DND-41 (cell line): ENCODE measurements at regions not wholly inside any gene's neighbourhood (a gene's known extent, or its start where the extent isn't known, plus 50 kb on each side); places are given as distances from the start of the nearest gene placed in this dataset.

ENCODE experiments used
- ATAC-seq: fragments of 200-7000 bp; cut with Tn5 transposase; 3 replicates; pipeline ENCODE4 v1.9.1; 2021; ENCODE audit warnings: low read depth; ENCODE audit not compliant: insufficient read depth
- DNase-seq: peaks from one replicate; pipeline ENCODE4 v3.0.0-alpha.2; 2020
- H2AFZ ChIP-seq: 2 replicates; pipeline ENCODE4 v1.6.0; 2012; ENCODE audit warnings: low read depth, low read length
- H3K27ac ChIP-seq: 2 replicates; pipeline ENCODE4 v1.5.1; 2012; ENCODE audit warnings: low read length, inconsistent platforms
- H3K27me3 ChIP-seq: fragments of 200-600 bp; sonication (generic); 2 replicates; pipeline ENCODE4 v1.6.0; 2012; ENCODE audit warnings: low read length, mild to moderate bottlenecking, inconsistent platforms; ENCODE audit not compliant: insufficient read depth, poor library complexity
- H3K36me3 ChIP-seq: 2 replicates; pipeline ENCODE4 v1.5.1; 2012; ENCODE audit warnings: low read length, inconsistent platforms; ENCODE audit not compliant: insufficient read depth
- H3K4me1 ChIP-seq: 2 replicates; pipeline ENCODE4 v1.5.1; 2012; ENCODE audit warnings: mild to moderate bottlenecking, low read length; ENCODE audit not compliant: insufficient read depth
- H3K4me2 ChIP-seq: 2 replicates; pipeline ENCODE4 v1.6.0; 2012; ENCODE audit warnings: mild to moderate bottlenecking, moderate library complexity, low read length, inconsistent platforms; ENCODE audit not compliant: insufficient read depth
- H3K4me3 ChIP-seq, 2 experiments: fragments of 200-600 bp in 1 of 2; shearing (Covaris generic) in 1 of 2; 2 replicates each; pipeline ENCODE4 v1.5.1; 2012 to 2016; ENCODE audit warnings: inconsistent platforms in 2 of 2, low read length in 2 of 2, mild to moderate bottlenecking in 2 of 2, low read depth in 1 of 2, moderate library complexity in 1 of 2
- H3K79me2 ChIP-seq: 2 replicates; pipeline ENCODE4 v1.6.0; 2012; ENCODE audit warnings: low read length, inconsistent platforms; ENCODE audit not compliant: insufficient read depth
- H3K9ac ChIP-seq: 2 replicates; pipeline ENCODE4 v1.6.0; 2012; ENCODE audit warnings: low read depth, mild to moderate bottlenecking, inconsistent platforms, low read length, moderate library complexity
- H3K9me3 ChIP-seq: 2 replicates; pipeline ENCODE4 v1.5.1; 2012; ENCODE audit warnings: low read length, moderate library complexity, mild to moderate bottlenecking, inconsistent platforms; ENCODE audit not compliant: insufficient read depth, severe bottlenecking
- H4K20me1 ChIP-seq: 2 replicates; pipeline ENCODE4 v1.6.0; 2012; ENCODE audit warnings: low read length; ENCODE audit not compliant: insufficient read depth
- EZH2 ChIP-seq: IDR thresholded peaks from 3 replicates; pipeline ENCODE4 v1.6.1; 2012; ENCODE audit warnings: borderline replicate concordance, low read depth, mild to moderate bottlenecking, moderate library complexity, low read length, inconsistent platforms; ENCODE audit not compliant: severe bottlenecking
- TF ChIP-seq, protein P1 (sequence below): IDR thresholded peaks from 2 replicates; pipeline ENCODE4 v1.5.1; 2012; ENCODE audit warnings: borderline replicate concordance, low read length, moderate library complexity, mild to moderate bottlenecking; ENCODE audit not compliant: poor library complexity, severe bottlenecking; ENCODE audit errors: extremely low read depth

- no peaks in the 10 kb centered on the region for H3K79me2 ChIP-seq
- ATAC-seq = peak; percentile 81
- peak overlapping the region; percentile 51 for H2AFZ ChIP-seq
- no peaks in the 10 kb centered on the region for H3K27me3 ChIP-seq
- peaks cover 6% of the 10 kb centered on the region for H3K9me3 ChIP-seq
- TF ChIP-seq EZH2 = no peak
- TF ChIP-seq, protein P1, sequence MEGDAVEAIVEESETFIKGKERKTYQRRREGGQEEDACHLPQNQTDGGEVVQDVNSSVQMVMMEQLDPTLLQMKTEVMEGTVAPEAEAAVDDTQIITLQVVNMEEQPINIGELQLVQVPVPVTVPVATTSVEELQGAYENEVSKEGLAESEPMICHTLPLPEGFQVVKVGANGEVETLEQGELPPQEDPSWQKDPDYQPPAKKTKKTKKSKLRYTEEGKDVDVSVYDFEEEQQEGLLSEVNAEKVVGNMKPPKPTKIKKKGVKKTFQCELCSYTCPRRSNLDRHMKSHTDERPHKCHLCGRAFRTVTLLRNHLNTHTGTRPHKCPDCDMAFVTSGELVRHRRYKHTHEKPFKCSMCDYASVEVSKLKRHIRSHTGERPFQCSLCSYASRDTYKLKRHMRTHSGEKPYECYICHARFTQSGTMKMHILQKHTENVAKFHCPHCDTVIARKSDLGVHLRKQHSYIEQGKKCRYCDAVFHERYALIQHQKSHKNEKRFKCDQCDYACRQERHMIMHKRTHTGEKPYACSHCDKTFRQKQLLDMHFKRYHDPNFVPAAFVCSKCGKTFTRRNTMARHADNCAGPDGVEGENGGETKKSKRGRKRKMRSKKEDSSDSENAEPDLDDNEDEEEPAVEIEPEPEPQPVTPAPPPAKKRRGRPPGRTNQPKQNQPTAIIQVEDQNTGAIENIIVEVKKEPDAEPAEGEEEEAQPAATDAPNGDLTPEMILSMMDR = no peak
- peak overlapping the region in 1 of 2 experiments; percentile 16; a peak in 1 of 4 replicates for H3K4me3 ChIP-seq
- peak overlapping the region; percentile 79 for H3K27ac ChIP-seq
- peaks cover 14% of the 10 kb centered on the region for H3K4me1 ChIP-seq
- H4K20me1 ChIP-seq = no peaks in the 10 kb centered on the region
- H3K36me3 ChIP-seq = no peaks in the 10 kb centered on the region
- H3K4me2 ChIP-seq = peak overlapping the region; percentile 29; the same call in 1 of the 2 replicates
- no peak overlapping the region for H3K9ac ChIP-seq
- DNase-seq = peak; percentile 33
Observed at GRCh38 chr5:40258222-40258621, 421.5 kb upstream of the PTGER4 start.

DNA sequence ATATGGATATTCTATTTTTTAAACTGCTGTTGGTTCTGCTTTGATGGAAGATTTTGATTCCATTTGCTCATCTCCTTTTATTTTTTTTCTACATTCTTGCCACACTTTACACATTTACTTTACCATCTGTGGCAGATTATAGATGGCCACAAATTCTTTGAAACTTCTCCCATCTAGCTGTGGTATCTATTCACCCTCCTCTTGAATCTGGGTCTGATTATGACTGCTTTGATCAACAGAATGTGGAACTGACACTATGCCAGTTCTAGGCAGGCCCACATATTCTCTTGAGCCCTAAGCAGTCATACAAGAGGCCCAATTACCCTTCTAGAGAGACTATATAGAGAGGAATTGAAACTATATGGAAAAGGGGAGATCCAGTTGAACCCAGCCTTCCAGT, 439.0 kb upstream of the PTGER4 start:
- TF ChIP-seq, protein P1 = no peak
- no peak for TF ChIP-seq EZH2
- Histone ChIP-seq H3K79me2 (no peaks in the 10 kb centered on the region), H2AFZ (no peak overlapping the region), H4K20me1 (no peaks in the 10 kb centered on the region), H3K27me3 (no peaks in the 10 kb centered on the region), H3K4me1 (no peaks in the 10 kb centered on the region), H3K9me3 (no peaks in the 10 kb centered on the region), H3K4me2 (no peak overlapping the region), H3K27ac (no peak overlapping the region), H3K9ac (no peak overlapping the region), H3K4me3 (no peak overlapping the region), H3K36me3 (no peaks in the 10 kb centered on the region)
- DNase-seq (no peak), ATAC-seq (no peak)

GRCh38 chr5:40240111-40240510, 439.6 kb upstream of the PTGER4 start:
- no peak overlapping the region for H3K27ac ChIP-seq
- no peak overlapping the region for H2AFZ ChIP-seq
- no peak overlapping the region for H3K4me2 ChIP-seq
- H3K4me3 ChIP-seq = no peak overlapping the region
- H3K27me3 ChIP-seq = no peaks in the 10 kb centered on the region
- H3K79me2 ChIP-seq = no peaks in the 10 kb centered on the region
- ATAC-seq (no peak), DNase-seq (no peak)
- no peaks in the 10 kb centered on the region for H4K20me1 ChIP-seq
- H3K9ac ChIP-seq = no peak overlapping the region
- no peaks in the 10 kb centered on the region for H3K4me1 ChIP-seq
- TF ChIP-seq, protein P1 = no peak
- no peak for TF ChIP-seq EZH2
- no peaks in the 10 kb centered on the region for H3K36me3 ChIP-seq
- H3K9me3 ChIP-seq = no peaks in the 10 kb centered on the region
